Neural progenitor cell (in vitro differentiated cells): ENCODE measurements at regions not wholly inside any gene's neighbourhood (a gene's known extent, or its start where the extent isn't known, plus 50 kb on each side); places are given as distances from the start of the nearest gene placed in this dataset.
"Not testable (repeated sequence)": the region's sequence is repeated elsewhere in the genome, so short reads cannot be mapped to it uniquely, and the experiment has no call there.

Source experiments
- CTCF ChIP-seq: fragments of 200-600 bp; sonication (generic); IDR thresholded peaks from 2 replicates; pipeline ENCODE4 v1.5.1; 2017; ENCODE audit warnings: antibody characterized with exemption, mild to moderate bottlenecking
- EZH2 ChIP-seq: fragments of 200-600 bp; sonication (generic); IDR thresholded peaks from 2 replicates; pipeline ENCODE4 v1.6.1; 2017; ENCODE audit warnings: antibody characterized with exemption, mild to moderate bottlenecking, moderate library complexity

GRCh38 chr7:32814779-32815178, 76.8 kb downstream of the KBTBD2 start:
- TF ChIP-seq CTCF, EZH2: not testable (repeated sequence)
